GM21381 (cell line): ENCODE measurements at regions not wholly inside any gene's neighbourhood (a gene's known extent, or its start where the extent isn't known, plus 50 kb on each side); places are given as distances from the start of the nearest gene placed in this dataset.
"Not testable (repeated sequence)": the region's sequence is repeated elsewhere in the genome, so short reads cannot be mapped to it uniquely, and the experiment has no call there.

Experiments used
- ATAC-seq: cut with Tn5 transposase; IDR thresholded peaks from one replicate; pipeline ENCODE4 v1.9.1; 2021; ENCODE audit warnings: mild to moderate bottlenecking, moderate library complexity; ENCODE audit not compliant: unreplicated experiment

DNA sequence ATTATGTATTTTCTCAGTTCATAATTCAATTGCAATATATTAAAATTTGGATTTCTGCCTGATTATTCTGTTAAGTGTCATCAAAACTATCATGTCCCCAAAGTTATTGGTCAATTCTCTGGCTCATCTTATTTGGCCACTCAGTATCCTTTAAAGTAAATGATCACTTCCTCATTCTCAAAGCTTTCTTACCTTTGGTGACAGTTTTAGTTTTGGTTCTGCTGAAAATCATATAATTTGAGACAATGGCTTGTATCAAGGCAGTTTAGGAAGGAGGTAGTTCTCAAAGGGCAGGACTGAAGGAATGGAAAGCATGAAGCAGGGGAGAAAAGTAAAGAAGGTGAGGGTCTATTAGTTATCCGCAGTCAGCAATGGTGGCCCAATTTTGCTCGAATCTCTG, 1832.1 kb downstream of the ARAP2 start:
- no peak for ATAC-seq

DNA sequence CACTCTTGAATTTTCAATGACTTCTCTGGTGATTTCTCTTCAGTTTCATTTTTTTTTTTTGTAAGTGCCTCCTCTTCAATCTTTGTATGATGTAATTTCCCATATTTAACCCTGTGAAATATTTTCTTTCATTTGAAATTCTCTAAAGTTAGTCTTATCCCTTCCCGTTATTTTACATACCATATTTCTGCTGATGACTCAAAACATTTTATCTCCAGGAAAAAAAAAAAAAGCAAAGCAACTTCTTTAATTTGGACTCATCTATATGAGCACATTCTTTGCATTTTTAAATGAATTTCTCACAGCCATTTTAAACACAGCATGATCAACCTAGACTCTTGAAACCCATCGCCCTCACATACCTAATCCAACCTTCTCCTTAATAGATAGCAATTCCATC, 1831.4 kb downstream of the ARAP2 start:
- ATAC-seq, result no peak

DNA sequence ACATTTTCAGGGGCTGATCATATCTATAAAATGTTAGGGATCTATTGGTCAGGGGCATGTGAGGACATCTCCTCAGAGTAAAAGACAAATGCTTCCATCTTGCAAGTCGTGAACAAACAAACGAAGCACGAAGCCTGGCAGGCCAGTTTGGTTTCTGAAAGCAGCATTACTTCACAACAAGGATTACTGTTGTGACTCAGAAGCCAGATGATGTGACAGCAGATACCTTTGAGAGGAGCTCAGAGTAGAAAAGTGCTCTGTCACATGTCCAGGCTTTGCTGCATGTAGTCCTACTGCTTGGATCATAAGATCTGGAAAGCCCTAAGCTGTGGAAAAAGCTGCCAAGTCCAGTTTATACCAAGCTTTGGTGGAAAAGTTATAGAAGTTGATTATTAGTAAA, 1827.2 kb downstream of the ARAP2 start:
- no peak for ATAC-seq

DNA sequence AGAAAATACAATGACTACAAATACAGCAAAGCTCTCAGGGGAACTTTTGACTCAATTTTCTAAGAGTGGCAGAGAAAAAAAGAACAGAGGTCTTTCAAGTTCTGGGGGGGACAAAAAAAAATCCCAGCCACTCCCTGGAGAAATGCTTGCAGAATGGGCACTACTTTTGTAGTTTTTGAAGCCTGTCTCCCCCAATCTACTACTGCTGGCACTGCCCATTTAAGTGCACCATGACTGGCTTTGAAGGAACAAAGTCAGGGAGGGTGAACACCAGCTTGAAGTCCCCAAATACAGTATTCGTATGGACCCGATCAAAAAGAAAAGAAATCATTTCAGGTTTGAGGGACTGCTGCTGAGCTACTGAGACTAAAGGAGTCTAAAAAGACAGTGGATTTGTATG, 1824.4 kb downstream of the ARAP2 start:
- no peak for ATAC-seq

DNA sequence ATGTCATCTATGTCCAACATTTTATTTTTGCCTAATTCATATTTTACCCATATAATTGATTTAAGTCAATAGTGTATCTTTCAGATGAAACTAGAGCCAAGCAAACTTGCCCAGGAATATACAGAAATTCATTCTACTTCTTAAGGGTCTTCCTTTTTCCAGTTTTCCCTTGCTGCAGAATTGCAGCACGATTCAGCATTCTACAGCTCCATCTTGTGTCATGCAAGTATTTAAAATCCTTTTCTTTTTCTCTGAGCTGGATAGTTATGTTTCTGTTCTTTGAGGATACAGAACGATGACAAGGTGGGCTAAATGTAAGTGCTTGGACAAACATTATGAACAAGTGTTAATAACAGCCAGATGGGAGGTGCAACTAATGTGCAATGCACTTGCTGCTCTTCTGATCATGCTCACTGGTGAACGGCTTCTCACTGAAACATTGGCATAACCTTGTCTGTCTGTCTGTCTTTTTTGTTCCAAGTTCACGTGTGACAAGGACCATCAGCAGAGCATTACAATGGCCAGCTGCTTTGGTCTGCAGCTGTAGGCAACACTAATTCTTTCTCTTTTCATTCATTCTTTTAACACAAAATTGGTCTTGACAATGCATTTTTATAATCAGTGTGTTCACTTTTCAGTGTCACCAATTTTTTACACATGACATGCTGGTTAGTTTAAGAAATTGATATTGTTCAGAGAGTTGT, 1821.7 kb downstream of the ARAP2 start:
- ATAC-seq, result no peak

DNA sequence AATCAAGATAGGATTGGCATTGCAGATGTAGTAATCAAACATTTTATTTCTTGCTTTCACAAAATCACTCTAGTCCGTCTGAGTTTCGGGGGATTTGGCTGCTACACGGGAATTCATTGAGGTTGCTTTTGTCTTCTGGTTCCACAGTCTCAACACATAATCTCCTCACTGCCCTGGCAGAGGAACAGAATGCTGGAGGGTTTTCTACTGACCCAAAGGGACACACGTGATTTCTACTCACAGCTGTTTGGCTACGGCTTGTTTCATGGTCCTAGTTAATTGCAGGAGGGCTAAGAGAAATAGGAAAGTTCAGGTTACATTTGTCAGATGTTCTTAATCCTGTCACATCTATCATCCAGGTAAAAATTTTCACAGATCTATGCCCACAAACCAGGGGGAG, 1811.6 kb downstream of the ARAP2 start:
- no peak for ATAC-seq

DNA sequence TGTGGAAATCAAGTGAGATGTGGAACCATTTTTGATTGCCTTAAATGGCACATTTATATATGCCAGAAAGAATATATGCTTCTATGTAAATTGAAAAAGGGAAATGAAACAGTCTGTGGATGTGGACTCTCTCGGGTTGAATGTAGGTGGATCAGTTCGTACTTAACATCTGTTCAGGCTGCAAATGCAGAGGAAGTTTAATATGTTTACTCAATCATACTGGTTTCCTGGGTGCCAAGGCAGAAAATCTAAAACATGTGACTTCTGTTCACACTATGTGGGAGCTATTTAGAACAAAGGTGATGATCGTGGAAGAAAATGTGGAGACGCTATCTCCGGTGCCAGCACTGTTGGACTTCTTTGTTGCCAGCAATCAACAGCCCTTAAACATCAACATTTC, 1809.9 kb downstream of the ARAP2 start:
- ATAC-seq, result not testable (repeated sequence)

DNA sequence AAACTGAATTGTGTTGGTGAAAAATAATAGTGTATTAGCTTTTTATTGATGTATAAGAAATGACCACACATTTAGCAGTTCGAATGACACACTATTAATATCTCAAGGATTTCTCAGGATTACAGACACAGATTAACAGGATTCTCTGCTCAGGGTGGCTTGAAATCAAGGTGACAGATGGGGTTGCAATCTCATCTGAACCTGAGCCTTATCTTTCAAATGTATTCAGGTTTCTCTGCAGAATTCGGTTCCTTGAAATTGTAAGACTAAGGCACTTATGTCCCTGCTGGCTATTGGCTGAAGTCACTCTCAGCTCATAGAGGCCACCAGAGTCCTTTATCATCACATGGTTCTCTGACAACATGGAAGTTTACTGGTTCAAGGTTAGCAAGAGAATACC, 1780.1 kb downstream of the ARAP2 start:
- no peak for ATAC-seq

DNA sequence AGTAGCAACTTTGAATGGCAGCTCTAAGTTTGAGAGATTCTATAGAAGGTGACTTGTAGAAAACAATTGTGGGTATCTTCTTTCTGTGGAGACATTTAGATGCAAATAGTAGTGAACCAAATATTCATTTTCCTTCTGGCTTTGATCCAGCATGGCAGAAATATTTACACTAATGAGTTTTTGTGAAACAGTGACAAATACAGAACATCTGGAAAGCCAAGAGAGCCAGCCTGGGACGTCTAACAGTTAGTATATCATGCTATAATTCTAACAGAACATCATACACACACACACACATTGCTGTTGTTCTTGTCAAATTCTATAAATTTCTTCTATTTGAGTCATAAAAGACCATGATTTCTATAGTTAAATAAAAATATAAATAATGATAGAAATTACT, 1777.9 kb downstream of the ARAP2 start:
- ATAC-seq, result no peak

DNA sequence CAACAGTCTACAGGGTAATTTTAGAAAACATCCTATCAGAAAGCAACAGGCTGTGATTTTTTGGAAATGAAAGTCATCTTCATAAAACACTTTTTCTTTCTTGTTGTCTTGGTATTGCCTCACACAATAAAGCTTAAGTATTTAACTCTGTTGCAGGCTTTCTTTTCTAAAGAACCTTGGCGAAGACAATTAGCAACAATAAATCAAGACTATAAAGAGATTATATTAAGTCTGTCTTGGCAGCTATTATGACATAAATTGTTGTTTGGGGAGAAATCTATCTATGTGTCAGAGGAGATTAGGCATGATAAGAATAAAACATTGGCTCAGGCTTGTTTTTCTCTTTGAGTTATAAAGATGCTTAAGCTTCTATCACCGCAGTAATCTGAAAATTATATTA, 1774.8 kb downstream of the ARAP2 start:
- no peak for ATAC-seq

DNA sequence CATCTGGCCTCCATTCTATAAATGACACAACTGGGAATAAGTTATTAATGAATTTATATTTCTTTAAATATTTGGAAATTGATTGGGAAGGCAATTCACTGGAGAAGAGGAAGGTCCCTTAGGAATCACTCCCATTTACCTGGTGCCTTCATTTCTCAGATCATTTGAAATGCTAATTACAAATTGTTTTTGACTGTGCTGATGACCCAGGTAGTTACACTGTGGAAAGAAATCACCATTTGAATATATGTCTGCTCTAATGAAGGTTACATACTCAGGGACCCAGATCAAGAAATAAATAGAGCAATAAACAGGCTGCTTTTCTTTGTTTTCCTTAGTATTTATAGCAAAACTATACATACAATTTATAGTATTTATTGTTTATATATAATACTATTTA, 1759.1 kb downstream of the ARAP2 start:
- no peak for ATAC-seq

DNA sequence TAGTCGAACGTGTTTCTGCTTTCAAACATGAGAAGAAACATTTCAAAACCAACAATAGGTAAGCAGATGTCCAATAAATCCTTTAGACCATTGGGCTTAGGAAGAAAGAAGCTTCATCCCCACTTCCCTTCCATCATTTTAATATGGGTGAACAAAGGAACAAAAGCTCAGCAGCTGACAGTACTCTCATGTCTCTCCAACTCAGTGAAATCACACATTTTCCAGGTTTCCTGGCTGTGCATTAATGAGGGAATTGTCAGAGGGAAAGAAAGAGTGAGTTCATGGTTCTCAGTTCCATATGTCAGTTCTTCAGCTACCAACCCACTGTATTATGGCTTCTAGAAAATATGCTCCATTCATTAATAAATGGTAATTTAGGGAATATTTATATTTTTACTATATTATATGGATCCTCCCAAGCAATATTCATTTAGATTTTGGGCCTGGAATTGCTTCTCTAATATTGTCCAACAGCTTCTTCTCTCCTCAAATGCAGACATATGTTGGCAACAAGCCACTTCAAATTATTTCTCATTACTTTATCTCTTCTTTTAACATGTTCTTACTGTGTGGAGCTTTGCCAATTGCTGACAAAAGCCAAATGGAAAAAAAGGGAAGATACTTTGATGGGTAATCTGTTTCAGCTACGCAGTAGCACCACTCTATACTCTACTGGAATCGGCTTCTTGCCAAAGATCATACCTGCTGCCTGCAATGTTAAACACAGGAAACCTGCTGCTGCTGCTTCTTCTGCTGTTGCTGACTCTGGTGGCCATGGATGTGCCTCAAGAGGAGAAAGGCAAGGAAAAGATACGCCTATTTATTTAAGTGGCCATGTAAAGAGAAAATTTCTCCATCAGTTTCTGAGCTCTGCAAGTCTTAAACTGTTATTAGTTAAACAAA, 1757.6 kb downstream of the ARAP2 start:
- no peak for ATAC-seq

DNA sequence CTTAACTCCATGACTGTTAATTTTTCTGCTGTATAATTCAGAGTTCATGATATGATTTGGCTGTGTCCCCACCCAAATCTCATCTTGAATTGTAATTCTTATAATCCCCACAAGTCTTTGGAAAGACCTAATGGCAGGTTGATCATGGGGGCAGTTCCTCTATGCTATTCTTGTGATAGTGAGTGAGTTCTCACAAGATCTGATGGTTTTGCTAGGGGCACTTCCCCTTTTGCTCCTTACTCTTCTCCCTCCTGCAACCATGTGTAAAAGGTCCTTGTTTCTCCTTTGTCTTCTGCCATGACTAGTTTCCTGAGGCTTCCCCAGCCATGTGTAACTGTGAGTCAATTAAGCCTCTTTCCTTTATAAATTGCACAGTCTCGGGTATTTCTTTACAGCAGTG, 1751.9 kb downstream of the ARAP2 start:
- ATAC-seq, result no peak

DNA sequence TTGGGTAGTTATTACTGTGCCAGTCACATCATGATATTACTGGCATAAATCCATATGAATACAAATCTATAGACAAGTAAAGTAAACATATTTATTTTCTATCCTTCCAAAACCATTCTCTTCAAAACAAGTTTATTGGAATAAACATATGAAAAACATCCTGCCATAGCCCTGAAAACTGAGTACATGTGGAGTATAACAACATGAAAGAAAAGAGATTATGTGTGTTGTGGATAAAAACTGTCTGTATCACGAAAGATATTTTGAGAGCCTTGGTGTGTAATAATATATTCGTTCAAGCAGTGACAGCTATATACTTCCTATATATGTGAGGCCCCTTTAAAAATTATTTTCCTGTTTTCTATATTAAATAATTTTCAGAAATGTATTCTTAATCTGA, 1742.2 kb downstream of the ARAP2 start:
- ATAC-seq, result no peak

DNA sequence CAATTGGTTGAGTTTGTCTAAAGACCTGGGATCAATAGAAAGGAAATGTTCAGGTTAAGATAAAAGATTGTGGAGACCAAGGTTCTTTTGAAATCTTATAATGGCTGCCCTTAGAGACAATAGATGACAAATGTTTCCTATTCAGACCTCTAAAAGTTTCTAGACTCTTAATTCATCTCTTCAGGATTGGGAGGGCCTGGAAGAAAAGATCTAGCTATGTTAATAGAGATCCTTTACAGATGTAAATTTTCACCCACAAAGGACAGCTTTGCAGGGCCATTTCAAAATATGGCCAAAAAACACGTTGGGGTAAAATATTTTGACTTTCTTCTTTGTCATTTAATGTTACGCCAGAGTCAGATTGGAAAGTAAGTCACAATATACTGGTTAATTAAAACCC, 1739.6 kb downstream of the ARAP2 start:
- not testable (repeated sequence) for ATAC-seq

DNA sequence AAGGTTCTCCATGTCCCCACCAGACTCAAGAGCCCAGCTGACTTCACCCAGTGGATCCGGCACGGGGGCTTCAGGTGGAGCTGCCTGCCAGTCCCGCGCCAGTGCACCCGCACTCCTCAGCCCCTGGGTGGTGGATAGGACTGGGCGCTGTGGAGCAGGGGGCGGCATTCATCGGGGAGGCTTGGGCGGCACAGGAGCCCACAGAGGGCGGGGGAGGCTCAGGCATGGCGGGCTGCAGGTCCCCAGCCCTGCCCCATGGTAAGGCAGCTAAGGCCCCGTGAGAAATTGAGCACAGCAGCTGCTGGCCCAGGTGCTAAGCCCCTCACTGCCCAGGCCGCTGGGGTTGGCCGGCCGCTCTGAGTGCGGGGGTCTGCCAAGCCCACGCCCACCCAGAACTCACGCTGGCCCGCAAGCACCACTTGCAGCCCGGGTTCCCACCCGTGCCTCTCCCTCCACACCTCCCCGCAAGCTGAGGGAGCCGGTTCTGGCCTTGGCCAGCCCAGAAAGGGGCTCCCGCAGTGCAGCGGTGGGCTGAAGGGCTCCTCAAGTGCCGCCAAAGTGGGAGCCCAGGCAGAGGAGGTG, 1737.7 kb downstream of the ARAP2 start:
- ATAC-seq, result not testable (repeated sequence)

DNA sequence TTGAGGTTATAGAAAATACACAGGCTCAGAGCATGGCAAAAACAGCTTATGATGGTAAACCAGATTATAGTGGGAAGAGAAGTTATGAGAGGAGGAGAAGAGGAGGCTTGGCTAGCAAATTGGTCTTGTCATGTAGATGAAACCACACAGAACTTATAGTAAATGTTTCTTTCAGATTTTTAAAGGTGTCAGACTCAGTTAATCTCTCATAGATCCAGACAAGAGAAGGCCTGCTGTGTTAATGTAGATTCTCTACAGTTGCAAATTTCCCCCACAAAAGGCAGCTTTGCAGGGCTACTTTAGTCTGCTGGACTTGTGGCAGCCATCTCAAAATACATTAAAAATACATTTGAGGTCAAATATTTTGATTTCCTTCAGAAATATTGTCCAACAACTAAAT, 1731.7 kb downstream of the ARAP2 start:
- no peak for ATAC-seq

DNA sequence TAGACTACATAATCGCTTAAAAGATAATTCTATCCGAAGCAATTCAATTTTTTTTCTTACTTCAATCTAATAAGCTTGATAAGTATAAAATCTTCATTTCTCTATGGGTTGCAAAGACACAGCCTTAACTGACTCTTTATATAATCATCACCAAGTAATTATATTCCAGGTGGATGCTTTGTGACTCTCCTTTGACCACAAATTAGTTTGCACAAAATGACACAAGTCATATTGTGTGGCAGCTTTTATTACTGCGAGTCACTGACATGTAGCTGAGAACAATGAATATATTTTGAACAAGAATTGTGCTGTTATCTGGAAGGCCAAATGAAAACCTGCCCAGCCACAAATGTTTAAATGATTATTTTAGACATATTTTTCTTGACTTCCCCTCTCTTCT, 1727.8 kb downstream of the ARAP2 start:
- no peak for ATAC-seq

DNA sequence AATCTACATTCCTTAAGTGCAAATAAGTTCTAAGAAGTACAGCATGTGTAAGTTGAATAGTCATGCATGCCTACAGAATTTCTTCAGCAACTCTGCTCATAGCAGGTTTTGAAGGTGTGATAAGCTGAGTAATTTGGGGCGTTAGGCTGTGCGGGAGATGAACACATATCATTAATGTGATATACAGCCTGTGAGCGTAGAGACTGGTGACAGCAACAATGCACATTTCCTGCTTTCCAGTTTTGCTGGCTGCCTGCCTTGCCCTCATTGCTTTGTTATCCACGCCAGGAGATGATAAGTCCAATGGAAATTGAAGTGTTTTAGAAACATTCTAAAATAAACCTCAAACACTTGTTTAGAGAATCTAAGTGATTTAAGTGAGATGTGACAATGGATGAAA, 1709.4 kb downstream of the ARAP2 start:
- no peak for ATAC-seq

DNA sequence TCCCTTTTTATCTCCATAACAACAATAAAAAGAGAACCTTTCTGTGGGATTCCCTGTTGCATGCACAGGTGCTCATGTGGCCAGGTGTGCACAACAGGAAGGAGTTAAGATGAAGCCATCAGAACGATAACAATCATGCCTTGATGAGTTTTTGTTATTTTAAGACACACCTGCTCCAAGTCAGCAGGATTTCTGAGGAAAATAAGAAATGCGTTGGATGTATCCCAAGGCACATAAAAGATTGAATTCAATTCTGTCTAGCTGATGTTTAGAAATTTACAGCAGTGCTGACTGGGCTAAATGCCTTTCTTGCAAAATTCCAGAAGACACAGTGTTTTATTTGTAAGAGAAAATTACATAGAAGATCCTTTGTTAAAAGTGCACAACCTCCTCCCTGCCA, 1678.2 kb downstream of the ARAP2 start:
- no peak for ATAC-seq

DNA sequence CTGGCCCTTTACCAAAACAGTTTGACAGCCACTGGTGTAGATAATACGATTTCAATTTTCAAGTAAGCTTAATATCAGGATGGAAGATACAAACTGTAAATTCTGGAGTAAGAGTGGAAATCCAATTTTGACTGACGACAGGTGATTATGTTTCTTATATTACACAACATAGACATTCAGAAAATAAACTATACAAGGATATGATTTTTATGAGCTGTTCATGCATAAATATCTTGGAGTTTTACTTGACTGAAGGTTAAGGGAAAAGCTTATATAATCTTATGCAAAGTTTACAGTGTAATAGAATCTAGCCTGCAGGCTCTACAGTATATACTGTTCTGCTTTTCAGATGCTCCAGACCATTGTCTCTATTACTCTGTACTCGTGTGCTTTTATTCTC, 1672.3 kb downstream of the ARAP2 start:
- no peak for ATAC-seq

DNA sequence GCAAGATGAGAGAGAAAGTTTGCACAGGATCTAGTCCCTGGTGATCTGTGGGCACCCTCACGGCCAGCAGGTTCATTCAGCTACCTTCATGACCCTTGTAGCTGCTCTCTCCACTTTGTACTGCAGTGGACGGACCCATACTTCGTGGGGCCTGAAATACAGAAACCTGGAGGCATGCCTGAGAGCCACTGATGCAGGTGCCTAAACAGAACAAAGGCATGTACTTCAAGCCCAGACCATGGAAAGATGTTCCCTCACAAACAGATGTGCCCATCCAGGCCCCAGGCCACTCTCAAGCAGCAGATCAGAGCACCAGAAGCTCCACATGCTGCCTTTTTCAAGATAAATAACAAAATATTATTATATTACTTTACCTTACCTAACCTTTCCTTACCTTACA, 1629.0 kb downstream of the ARAP2 start:
- no peak for ATAC-seq
